Activated CD8-positive, alpha-beta memory T cell treated with anti-CD3 and anti-CD28 coated beads, Interleukin-2, amount 50 U/mL, for 1 hour (primary cell): ENCODE measurements at regions not wholly inside any gene's neighbourhood (a gene's known extent, or its start where the extent isn't known, plus 50 kb on each side); places are given as distances from the start of the nearest gene placed in this dataset.
"Not testable (repeated sequence)": the region's sequence is repeated elsewhere in the genome, so short reads cannot be mapped to it uniquely, and the experiment has no call there.

Source experiments
- DNase-seq: peaks from one replicate; pipeline ENCODE4 v3.0.0-alpha.2; 2020; ENCODE audit errors: extremely low read depth

DNA sequence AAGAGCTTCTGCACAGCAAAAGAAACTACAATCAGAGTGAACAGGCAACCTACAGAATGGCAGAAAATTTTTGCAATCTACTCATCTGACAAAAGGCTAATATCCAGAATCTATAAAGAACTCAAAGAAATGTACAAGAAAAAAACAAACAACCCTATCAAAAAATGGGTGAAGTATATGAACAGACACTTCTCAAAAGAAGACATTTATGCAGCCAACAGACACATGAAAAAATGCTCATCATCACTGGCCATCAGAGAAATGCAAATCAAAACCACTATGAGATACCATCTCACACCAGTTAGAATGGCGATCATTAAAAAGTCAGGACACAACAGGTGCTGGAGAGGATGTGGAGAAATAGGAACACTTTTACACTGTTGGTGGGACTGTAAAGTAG is 124.9 kb upstream of the NR2F2 start:
- not testable (repeated sequence) for DNase-seq

DNA sequence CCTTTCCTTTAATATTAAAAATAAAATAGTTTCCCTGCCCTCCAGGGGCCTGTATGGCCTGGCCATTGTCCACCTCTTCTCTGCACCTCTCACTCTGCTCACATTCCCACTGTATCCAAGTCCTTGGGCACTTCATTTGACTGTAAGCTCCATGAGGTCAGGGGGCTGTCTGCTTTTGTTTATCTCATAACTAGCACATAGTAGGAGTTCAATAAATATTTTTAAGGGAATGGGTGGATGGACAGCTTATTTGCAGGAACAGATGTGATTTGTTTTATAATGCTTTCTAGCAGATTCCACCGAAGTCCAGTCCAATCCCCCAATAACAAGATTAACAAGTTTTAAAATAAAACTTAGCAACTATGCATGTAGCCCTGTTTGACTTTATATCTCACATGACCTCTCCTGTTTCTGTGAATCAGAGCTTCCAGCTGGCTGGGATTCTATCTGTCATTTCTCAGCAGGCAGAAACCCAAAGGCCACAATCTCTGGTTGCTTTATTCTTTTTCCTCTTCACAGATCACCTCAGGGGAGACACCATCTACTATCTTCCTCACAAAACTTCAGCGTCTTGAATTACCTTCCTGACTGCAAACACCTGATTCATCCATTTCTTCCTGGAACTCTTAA is 123.0 kb upstream of the NR2F2 start:
- DNase-seq = no peak

DNA sequence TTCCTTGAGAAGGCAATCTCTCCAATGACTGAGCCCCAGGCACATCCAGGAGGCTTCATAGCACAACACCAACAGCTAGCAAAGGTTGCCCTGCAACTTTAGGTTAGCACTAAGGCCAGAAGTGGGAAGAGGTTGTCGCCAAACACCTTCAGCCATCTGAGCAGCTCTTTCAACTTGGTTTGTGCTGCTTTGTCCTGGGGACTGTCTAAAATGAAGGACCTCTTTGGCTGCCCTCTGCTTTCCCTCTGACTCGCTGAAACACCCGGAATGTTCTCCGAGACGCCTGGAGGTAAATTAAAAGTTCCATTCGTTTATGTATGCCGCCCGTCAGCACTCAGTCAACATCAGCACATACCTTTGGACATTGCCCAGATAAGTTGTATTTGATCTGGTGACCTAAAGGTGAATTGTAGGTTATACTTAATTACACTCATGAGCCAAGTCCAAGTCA is 121.2 kb upstream of the NR2F2 start:
- DNase-seq = no peak

DNA sequence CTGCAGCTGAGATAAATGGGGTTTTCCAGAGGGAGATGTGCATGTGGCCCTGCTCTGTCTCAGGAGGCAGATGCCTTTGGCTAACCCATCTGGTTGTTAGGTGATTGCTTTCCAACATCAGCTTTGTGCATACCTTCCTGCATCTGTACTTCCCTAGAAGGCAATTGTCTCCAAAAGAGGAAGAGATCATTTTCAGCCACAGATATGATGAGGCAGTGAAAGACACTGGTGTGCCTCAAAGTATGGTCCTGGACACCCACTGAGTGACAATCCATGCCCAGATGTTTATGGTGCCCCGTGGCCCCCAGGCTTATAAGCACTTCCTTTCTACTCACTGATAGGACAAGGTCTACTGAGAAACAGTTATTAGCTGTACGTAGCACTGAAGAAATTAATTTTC is 117.5 kb upstream of the NR2F2 start:
- DNase-seq = no peak

DNA sequence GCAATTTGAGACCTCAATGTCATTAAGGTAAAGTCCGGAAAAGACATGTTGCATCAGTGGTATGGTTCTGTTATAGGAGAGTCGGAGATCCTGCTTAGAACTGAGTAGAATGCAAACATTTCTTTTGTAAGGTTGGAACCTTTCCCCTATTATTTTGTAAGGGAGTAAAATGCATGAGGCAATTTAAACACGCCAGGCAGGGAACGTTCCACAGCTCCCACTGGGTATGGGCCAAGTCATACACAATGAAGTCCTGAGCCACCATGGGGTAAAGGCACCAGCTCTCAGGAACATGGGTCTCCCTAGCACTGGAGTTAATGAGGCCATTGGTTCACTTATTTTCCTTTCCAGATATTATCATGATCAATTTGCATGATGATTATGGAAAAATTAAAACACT is 116.6 kb upstream of the NR2F2 start:
- no peak for DNase-seq

DNA sequence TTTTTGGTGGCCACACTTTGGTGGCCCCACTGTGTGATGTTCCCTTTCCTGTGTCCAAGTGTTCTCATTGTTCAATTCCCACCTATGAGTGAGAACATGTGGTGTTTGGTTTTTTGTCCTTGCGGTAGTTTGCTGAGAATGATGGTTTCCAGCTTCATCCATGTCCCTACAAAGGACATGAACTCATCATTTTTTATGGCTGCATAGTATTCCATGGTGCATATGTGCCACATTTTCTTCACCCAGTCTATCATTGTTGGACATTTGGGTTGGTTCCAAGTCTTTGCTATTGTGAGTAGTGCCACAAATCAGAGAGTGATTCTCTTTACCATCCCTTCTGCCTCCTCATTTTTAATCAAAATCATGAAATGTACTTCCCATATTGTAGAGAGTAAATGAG is 114.0 kb upstream of the NR2F2 start:
- not testable (repeated sequence) for DNase-seq

DNA sequence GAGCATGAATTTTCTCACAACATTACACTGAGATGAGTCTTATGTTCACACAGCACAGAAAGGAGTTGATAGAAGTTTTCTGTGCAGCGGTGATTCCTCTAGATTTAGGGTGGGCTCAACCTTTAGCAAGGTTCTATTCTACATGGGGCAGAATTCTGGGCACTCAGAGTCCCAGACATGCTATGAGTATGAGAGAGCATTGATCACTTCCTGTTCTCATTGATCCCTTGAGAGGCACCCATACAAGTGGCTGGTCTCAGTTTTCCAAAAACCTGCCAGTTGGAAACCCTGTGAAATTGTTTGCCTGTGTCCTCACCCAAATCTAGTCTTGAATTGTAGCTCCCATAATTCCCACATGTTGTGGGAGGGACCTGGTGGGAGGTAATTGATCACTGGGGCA is 112.5 kb upstream of the NR2F2 start:
- no peak for DNase-seq

DNA sequence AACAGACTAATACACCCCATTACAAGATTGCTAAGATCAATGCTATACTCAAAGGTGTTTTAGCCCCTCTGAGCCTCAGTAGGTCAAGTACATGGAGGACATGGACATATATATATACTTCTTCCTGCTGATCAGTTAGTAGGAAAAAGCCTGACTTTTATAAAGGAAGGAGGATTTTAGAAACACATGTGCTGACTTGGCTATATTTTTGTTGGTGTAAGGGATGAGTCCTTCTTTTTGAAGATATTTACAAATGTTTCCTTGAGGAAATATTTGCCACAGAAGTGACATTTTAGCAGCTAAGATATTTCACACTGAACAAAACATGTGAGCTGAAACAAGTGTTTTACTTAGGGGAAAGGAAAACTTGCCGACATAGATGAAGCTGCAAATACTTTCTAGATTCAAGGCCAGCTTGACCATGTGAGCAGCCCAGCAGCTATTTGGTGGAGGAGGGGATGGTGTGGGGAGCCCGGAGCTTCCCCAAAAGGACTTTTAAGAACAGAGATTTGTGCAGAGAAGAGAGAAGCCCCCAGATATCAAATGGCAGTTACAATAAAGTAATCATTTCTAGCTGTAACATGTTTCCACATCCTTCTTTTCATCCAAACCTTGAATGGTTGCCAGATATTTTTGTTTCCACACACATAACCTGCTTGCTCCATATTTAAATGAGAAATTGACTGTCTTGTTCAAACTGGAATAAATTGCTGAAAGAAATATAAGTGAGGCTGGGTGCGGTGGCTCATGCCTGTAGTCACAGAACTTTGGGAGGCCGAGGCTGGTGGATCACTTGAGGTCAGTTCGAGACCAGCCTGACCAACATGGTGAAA is 111.7 kb upstream of the NR2F2 start:
- DNase-seq = no peak

DNA sequence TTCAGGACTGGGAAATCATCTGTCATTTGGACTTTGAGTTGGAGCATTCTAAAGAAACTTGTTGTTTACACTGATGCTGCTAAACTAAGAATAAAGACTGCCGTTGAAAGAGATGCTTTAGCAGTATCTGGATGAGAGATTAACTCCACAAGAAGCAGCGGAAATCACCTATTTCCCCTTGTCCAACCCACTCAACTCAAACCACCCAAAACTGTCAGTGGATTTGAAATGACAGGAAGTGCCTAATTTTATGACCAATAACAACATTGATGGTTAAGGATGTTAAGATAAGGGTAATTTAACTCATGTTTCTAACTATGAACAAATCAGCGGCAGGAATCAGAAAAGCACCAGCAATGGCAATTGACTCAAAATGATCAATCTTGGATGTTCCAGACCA is 110.8 kb upstream of the NR2F2 start:
- no peak for DNase-seq

DNA sequence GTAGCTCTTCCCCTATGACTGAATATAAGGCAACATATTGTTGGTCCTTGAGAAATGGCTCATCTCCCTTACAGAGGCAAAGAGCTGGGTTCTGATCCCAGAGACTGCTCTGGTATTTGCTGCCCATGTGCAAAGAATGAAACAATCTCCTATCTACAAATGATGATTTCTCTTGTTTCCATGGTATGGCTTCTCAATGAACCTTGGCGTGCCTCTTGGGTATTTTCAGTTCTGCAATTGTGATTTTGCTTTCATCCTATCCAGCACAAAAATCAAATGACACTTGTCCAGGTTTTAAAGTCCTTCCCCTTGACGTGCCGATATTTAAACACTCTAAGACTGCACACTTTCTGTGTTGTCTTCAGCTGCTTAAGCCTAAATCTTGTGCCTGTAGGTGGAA is 109.8 kb upstream of the NR2F2 start:
- DNase-seq = no peak

DNA sequence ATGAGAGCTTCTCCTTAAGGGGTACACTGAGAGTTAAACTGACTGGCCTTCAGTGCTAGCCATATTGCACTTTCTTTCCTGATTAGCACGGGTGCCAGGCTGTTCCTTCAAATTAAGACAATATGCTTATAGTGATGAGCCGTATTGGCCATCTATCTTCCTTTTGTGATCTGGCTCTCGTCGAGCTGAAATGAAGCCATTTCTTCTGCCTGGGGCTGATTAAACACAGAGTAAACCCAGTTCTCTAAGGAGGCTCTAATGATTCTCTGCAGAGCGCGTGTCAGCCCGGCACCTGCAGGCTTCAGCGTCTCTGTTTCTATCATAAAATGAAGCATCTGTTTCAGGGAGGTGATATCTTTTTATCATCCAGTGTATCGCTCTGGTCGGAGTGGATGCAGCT is 107.5 kb upstream of the NR2F2 start:
- no peak for DNase-seq

DNA sequence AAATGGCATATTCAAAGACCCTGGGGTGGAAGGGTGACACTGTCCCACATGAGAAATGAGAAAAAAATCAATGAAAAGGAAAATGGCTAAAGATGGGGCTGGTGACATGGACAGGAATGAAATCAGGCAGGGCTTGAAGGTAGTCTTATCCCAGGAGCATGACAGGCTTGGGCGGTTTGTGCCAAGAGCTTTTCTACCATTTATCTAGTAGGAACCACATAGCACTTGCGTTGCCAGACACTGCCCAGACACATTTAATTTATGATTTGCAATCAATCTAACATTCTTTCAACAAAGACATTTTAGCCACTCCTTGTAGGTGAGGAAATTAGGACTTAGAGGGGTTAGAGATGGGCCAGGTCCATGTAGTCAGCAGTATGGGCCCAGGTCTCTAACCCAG is 106.6 kb upstream of the NR2F2 start:
- DNase-seq = no peak

DNA sequence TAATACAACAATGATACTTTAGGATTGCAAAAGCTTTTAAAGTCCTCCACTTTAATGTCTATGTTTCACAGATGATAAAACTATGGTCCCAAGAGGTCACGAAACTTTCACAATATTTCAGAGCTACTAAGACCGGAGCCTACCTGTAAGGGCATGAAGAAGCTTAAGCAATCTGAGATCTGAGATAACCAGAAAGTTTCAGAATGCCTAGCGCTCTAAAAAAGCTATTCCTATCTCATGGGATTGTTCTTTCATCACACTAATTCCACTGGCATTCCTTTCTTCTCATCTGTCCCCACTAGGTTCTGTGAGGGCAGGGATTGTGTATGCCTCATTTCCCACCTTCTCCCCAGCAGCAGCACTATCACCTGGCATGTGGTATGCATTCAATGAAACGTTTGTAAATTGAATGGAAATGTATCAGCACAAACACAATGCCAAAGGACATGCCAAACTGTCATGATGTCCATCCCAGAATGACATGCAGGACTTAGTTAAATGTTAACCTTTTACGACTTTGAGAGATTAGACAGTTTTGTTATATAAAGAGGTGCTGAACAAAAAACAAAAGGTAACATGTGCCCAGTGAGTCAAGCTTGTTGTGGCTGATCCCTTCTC is 104.7 kb upstream of the NR2F2 start:
- DNase-seq = no peak

DNA sequence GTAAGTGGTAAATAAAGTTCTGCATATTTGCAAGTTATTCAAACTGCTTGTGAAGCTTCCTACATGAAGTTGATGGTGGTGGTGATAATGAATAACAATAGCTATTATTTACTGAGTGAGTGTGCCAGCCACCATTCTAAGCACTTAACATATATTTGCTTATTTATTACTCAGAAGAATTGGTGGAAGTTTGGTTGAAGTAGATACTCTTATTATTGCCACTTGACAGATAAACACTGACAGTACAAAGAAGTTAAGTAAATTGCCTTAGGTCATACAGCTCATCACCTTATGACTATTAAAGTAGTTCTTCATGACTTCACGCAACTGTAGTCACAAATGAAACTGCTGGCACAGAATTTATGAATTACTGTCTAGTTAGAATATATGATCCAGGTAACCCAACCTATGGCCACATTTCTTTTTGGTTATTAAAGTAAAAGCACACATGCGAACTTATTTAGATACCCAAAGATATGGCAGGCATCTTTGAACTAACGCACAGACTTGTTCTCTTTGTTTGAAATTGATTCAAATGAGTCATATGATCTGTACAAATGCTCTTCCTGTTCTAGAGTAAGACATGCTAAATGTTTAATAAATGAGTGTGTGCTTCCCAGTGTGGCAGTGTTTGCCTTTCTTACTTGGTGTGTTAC is 99.8 kb upstream of the NR2F2 start:
- no peak for DNase-seq

DNA sequence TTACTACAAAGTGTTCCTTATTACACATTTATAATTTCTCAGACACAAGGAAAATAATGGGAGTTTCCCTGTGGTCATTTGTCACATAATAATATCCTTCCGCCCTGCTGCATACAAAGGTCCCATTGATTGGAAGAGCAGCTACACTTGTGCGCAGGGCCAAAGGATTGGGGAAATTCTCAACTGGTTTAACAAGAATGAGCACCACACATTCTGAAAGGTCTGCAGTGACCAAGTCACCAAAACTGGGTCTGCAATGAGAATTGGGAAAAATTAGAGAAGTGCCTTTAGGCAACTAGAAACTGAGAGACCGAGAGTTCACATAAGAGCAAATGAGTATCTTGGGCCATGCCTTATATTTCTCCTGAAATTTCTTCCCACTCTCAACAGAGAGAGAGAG is 98.2 kb upstream of the NR2F2 start:
- no peak for DNase-seq

DNA sequence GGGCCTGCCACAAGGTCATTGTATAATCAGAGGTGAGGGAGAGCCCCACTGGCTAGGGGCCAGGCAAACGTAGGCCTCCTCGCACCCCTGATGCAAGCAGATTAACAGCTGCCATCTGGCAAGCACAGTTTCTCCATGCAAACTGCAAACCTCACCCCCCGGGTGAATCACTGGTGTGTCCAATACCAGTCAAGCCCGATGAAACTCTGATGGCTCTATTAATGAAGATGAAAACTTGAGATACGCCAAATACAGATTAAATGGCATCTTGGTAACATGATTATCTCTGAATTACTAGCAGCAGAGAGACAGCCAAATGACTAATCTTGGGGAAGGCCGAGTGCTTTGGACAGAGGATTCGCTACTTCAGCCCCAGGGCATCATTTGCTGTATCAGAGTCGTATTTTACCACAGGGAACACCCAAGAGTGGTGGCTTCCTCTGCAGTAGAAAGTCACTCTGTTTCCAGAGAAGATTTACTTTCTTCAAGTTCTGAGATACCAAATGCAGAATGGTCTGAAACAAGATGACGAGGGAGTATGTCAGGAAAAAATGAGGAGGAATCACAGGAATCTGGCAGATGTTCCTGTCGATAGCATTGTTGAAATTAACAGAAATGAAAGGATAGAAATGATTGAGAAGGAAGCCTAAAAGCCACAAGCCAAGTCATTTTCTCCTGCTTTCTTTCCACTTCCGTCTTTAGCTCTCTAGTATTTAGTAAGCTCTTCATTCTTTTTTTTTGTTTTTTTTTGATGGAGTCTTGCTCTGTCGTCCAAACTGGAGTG is 96.2 kb upstream of the NR2F2 start:
- DNase-seq = no peak

DNA sequence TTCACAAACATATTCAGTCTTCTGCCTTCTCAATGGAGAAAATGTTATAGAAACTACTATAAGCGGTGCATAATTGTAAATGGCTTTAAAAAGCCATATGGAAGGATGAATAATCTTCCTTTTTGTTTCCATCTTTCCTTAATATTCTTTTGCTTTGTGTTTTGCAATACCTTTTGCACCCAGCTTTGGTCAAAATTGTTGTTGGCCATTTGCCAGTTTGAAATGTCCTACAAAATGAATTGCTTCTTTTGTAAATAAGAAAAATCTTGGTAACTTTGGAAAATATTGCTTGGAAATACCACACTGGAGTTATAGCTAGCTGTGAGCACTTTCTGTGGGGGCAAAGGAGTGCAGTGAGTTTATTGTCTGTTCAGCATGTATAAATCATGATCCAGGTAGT is 93.5 kb upstream of the NR2F2 start:
- no peak for DNase-seq

DNA sequence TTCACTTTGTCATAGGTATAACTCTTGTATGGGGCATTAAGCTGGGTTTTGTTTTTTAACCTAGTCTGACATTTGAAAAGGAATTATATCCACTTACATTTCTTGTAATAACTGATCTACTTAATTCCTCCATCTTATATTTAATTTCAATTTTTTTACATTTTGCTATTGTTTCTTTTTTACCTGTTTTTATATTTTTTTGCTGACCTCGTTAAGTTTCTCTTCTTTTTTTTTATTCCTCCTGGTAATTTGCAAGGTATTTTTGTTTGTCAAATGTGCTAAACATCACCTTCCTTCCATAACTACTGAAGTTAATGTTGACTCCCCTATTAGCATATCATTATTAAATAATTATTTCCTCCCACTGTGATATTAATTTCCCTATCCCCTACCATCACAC is 87.7 kb upstream of the NR2F2 start:
- DNase-seq = no peak

DNA sequence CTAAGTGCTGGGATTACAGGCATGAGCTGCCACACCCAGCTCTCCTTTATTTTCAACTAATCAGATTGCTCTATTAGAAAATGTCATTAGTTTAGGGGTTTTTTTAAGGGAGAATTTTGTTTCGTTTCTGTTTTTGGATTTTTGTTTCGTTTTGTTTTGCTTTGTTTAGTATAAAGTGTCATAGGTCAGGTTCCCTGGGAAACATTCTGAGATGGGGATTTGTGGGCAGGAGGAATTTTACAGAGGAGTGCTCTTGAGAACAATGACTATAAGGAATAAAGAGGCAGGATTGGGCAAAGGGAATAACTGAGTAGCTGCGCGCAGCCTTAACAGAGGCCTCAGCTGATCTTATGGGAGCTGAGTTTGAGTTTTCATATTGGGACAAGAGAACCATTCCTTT is 86.8 kb upstream of the NR2F2 start:
- no peak for DNase-seq

DNA sequence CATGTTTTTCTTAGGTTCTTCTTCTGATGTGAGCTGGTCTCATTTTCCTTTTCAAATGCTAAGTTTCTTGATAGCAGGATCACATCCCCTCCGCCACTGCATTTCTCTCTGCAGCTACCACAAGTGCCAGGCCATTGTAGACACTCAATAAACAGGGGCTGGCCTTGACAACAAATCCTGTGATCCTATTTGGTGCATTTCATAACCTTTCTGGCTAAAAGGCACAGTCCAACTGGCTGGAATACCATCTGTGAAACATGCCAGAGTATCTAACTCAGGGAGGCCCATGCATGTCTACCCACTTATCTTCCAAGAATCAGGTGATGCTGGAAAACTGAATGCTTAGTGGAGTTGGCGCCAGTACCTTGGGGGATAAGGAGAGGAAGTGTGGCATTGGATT is 85.2 kb upstream of the NR2F2 start:
- DNase-seq = no peak

DNA sequence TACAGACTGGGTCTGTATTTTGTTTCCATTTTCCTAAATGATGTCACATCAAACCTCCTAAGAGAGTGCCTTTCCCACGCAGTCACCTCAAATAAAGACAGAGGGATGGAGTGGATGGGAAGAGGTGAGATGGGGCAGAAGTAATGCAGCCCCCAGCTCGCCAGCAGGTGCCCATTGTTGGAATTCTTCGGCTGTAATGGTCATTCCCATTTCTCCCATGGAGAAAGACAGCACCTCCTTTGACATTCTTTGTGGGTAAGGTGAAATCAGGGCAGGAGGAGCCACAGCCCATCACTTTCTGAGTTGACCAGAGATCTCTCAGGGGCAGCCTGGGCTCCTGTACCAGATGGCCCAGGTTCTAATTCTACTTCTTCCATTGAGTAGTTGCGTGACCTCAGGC is 84.4 kb upstream of the NR2F2 start:
- no peak for DNase-seq
